ENCODE measurements at regions not wholly inside any gene's neighbourhood (a gene's known extent, or its start where the extent isn't known, plus 50 kb on each side); places are given as distances from the start of the nearest gene placed in this dataset.

DNA sequence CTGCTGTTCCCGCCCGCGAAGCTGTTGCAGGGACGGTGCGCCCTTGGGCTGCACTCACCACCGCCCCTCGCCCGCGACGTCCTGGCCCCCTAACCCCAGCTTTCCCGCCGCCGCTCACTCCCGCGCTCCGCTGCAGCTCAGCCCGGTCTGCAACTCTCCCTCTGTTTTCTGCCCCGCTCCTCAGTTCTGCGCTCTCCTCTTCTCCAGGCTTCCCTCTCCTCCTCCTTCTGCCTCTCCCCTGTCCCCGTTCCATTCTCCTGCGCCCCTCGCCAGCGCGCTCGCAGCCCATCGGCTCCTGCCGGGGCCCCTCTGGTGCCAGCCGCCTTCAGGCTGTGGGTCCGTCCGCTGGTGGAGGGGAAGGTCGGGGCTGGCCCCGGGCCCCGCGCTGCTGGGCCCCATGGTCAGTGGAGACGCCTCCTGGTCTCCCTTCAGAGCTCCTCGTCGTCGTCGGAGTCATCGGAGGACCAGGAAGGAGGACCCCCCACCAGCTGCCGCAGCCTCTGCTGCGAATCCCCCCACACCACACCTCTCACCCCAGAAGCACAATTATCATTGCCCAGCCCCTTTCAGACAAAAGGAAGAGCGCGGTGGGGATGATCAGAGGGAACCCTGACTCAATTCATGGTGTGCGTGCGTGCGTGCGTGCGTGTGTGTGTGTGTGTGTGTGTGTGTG lies 223.2 kb upstream of the FOXF1 start:
- no peak for DNase-seq

GRCh38 chr16:86287664-86288201 lies 222.6 kb upstream of the FOXF1 start:
- no peak for DNase-seq

DNA sequence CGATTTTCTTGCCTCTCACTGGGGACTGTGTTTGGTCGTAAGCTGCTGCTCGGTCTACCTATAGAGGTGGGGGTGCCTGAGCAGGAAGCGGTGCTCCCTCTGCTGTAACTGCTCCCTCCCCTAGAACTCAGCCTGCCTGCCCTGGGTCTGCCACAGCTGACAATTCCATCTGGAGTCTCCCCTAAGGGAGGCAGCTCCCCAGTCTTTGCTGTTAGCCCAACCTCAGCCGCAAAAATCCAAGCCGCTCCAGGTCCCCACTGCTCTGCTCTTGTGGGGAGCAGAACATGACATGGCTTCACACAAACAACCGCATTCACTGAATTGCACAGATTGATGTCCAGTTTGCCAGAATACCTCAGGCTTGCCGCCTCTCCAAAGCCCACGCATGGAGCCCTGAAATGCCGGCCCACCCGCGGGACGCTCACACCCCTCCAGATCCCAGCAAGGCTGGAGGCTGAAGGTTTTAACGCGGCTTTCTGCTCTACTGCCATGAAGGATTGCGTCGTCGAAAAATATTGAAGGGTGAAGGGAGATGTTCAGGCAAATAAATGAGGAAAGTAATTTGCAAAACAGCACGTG lies 221.5 kb upstream of the FOXF1 start:
- no peak for DNase-seq

DNA sequence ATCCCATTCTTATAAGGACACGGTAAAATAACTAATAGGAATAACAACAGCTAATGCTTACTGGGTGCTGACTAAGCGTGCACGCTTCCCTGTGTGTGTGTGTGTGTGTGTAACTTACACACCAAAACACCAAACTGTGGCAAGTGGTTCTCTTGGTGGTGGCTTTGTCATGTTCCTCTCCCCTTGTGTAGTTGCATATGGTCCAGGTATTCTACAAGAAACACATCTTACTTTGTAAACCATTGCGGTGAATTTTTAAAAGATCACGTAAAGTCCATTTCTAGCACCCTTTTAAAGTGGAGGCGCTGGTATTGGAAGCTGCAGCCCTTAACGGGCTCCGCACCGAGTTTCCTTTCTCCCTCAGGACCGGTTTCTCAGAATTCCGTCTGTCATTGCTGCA lies 221.0 kb upstream of the FOXF1 start:
- DNase-seq, result no peak

DNA sequence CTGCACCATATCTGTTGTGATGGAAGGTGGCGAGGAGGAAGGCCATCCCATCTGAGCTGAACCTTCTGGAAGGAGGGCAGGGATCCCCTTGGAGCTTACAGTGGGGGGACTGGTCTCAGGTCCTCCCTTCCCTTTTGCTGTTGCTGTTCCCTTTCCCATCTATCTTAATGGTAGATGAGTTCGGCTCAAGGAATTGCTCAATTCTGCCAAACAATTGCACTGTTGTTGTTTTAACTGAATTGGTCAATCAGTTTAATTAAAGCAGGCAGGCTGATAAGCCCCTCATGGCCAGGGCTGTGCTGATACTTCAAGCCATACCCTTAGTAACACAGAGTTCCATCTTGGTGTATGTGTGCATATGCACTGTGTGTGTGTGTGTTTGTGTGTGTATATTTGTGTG lies 220.4 kb upstream of the FOXF1 start:
- no peak for DNase-seq

- no peak for DNase-seq
Observed at GRCh38 chr16:86291491-86291890, 218.8 kb upstream of the FOXF1 start.

DNA sequence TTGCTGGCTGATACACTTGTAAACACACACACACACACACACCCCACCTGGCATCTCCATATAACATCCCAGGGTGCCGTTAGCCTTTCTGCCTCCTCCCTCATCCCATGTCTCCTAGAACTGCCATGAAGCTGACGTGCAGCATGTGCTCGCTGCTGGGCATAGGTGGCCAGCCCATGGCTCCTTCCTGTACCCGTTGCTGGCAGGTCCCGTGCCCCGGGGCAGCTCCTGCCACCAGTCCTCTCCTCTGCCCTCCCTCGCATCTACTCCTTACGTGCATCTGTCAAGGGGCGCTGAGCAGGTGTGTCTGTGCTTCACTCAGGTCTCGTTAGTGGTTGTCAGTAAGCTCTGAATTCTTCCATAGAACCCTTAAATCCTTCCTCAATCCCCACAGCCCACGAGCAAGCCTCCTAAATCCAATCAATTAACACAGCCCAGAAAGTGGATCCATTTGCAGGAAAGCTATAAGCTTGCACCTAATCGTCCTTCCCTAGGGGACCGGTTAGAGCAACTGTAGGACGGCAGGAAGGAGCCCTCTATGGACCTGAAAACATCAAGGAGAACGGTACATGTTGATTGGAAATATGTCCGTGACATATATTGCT lies 218.1 kb upstream of the FOXF1 start:
- DNase-seq, result no peak

DNA sequence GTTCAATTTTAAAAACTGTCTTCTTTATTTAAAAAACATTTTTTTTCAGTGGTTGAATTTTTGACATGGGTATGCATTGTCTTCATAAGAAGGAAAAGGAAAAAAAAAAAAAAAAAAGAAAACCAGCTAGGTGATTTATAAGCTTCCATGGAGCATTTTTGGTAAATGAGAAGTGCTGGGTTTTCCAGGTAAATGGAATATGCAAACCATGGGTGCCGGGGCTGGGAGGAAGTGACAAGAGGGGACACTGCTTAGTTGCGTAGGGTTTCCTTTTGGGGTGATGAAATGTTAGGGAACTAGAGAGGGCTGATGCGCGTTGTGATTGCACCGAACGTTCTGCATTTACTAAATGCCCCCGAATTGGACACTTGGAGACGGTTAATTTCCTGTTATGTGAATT lies 217.4 kb upstream of the FOXF1 start:
- DNase-seq, result no peak

- DNase-seq, result no peak
Observed at GRCh38 chr16:86293906-86294305, 216.4 kb upstream of the FOXF1 start.

- DNase-seq, result no peak
Observed at GRCh38 chr16:86294535-86295196, 215.7 kb upstream of the FOXF1 start.

GRCh38 chr16:86296256-86296655 lies 214.1 kb upstream of the FOXF1 start:
- no peak for DNase-seq

GRCh38 chr16:86297391-86297790 lies 212.9 kb upstream of the FOXF1 start:
- no peak for DNase-seq

- DNase-seq, result no peak
Observed at GRCh38 chr16:86297866-86298757, 212.2 kb upstream of the FOXF1 start.

DNA sequence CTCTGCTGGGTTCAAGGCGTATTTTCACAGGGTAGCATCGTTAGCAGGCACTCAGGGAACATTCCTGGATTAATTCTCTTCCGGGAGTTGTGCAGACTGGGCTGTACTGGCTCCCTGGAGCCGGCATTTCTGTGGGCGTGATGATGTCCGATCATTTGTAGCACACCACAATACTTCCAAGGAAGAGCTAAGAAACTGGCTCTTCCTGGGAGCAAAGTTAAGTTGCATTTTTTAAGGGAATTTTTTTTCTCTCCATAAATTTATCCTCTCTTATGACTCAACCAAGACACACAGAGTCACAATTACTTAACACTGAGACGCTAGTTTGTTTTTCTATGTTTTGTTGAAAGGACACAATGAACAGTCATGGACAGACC lies 211.6 kb upstream of the FOXF1 start:
- DNase-seq, result no peak

GRCh38 chr16:86299882-86300610 lies 210.3 kb upstream of the FOXF1 start:
- no peak for DNase-seq

DNA sequence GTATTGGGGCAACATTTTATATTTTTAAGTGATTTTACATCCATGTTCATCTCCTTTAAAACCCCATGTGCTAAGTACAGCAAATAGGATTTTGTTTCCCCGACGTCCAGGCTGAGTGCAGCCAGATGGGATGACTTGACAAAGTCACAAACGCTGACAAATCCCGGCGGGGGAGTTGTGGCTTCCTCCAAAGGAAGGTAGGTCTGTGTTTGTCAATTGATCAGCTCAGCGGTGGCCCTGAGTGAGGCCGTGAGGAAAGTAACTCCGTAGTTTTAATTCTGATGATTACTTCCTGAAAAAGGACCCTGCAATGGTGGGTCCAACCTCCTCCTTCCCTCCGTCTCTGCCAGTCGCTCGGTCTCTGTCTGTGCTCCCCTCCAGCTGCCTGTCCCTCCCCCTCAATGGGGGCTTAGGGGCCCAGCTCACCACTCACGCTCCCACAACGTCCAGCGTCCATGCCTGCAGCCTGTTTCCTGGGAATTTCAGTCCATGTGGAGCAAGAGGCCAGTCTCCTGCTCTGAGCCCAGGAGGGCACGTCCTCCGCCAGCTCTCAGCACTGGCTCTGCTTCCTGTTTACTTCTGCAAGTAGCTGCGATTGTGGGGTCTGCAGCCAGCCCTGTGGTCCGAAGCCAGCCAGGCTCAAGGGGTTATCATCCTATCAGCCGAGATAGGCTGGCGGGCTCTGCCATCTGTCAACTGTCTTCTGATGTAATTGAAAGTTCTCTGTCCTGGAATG lies 209.4 kb upstream of the FOXF1 start:
- no peak for DNase-seq

GRCh38 chr16:86302421-86303109 lies 207.8 kb upstream of the FOXF1 start:
- no peak for DNase-seq

GRCh38 chr16:86303787-86304678 lies 206.3 kb upstream of the FOXF1 start:
- DNase-seq, result no peak

GRCh38 chr16:86304868-86305267 lies 205.5 kb upstream of the FOXF1 start:
- no peak for DNase-seq

DNA sequence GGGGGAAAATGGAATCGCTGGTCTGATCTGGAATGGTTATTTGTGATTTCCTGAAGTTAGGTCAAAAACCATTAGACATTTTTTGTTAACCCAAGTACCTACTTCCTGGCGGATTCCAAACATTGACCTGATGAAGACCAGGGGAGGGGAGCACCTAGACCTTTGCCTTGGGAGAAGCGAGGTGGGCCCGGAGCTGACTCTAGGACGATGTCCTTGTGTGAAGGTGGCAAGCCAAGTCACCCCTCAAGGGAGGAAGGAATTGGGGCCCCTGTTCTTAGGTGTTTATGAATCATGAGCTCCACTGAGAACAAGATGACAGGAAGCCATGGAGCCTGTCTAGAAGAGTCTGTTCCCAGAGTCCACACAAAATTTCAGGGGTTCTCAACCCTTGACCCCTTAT lies 204.9 kb upstream of the FOXF1 start:
- no peak for DNase-seq
